Thyroid gland (tissue), 4 donors: ENCODE measurements at regions not wholly inside any gene's neighbourhood (a gene's known extent, or its start where the extent isn't known, plus 50 kb on each side); places are given as distances from the start of the nearest gene placed in this dataset.

Experiments
- CTCF ChIP-seq, 6 experiments: fragments of 200-600 bp in 3 of 6; fragments of 450-650 bp in 3 of 6; sonication (generic) in 3 of 6; IDR thresholded peaks; one replicate each; pipeline ENCODE4 v1.5.1; 2016 to 2019; ENCODE audit warnings: antibody characterized with exemption in 6 of 6, mild to moderate bottlenecking in 2 of 6, inconsistent platforms in 1 of 6, moderate library complexity in 1 of 6
- POLR2A ChIP-seq, 2 donors: fragments of 450-650 bp; IDR thresholded peaks; one replicate each; pipeline ENCODE4 v1.6.1; 2017; ENCODE audit warnings: antibody characterized with exemption in 2 of 2, mild to moderate bottlenecking in 2 of 2, moderate library complexity in 1 of 2

DNA sequence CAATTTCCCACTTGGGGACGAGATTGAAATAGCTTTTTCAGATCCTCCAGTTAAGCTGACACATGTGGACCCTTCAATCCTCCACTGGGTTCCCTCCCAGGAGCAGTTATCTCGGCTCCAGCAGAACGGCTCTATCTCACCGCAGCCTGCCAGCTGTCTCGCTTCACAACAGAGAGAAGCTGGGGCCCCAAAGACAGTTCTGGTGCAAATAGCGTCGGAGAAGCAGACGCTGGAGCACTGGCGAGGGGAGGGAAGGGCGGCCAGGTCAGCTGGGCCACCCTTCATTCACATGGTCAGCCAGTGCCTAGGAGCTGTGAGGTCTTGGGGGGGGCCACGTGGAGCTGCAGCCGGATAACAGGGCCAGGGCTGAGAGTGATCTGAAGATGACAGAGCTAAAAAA, 141.3 kb upstream of the SDK2 start:
- TF ChIP-seq CTCF (IDR thresholded peaks at IDR 0.05) = no peak
- no peak for TF ChIP-seq POLR2A (IDR thresholded peaks at IDR 0.05)
